Large intestine (tissue), 3 donors: ENCODE measurements at regions not wholly inside any gene's neighbourhood (a gene's known extent, or its start where the extent isn't known, plus 50 kb on each side); places are given as distances from the start of the nearest gene placed in this dataset.
A peak's percentile ranks its signal among the peaks of the same experiment; 100 is the strongest.
"Not testable (repeated sequence)": the region's sequence is repeated elsewhere in the genome, so short reads cannot be mapped to it uniquely, and the experiment has no call there.

Source experiments
- DNase-seq, 2 donors: peaks; one replicate each; pipeline versions ENCODE4 v3.0.0 to v3.0.0-alpha.2; 2013
- H3K27ac ChIP-seq: one replicate; pipeline ENCODE4 v1.5.1; 2013; ENCODE audit warnings: low read length
- H3K27me3 ChIP-seq: 2 replicates; pipeline ENCODE4 v1.6.1; 2013; ENCODE audit warnings: low read length; ENCODE audit not compliant: control insufficient read depth, insufficient read depth
- H3K36me3 ChIP-seq: 2 replicates; pipeline ENCODE4 v1.6.1; 2013; ENCODE audit warnings: low read length; ENCODE audit not compliant: control insufficient read depth, insufficient read depth
- H3K4me1 ChIP-seq: one replicate; pipeline ENCODE4 v1.6.1; 2013; ENCODE audit warnings: low read length; ENCODE audit not compliant: control insufficient read depth, insufficient read depth
- H3K4me3 ChIP-seq: one replicate; pipeline ENCODE4 v1.5.1; 2013; ENCODE audit warnings: low read length
- H3K9me3 ChIP-seq: one replicate; pipeline ENCODE4 v1.6.1; 2013; ENCODE audit warnings: mild to moderate bottlenecking, low read depth, low read length, moderate library complexity; ENCODE audit not compliant: control insufficient read depth
- WGBS: methylation state at CpG from one replicate; pipeline ENCODE4 v1.1.5; 2013; ENCODE audit warnings: low lambda C conversion rate; ENCODE audit not compliant: insufficient coverage; 5-methylcytosine and 5-hydroxymethylcytosine counted together

DNA sequence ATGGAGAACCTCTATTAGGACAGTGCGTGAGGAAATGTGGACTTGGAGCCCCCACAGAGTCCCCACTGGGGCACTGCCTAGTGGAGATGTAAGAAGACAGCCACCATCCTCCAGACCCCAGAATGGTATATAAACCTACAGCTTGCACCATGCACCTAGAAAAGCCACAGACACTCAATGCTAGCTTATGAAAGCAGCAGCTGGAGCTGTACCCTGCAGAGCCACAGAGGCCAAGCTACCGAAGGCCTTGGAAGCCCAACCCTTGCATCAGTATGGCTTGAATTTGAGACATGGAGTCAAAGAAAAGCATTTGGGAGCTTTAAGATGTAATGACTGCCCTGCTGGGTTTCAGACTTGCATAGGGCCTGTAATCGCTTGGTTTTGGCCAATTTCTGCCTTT is 361.3 kb downstream of the ZNF248 start:
- no peak overlapping the region for H3K27ac ChIP-seq
- H3K4me3 ChIP-seq: no peak overlapping the region
- no peaks in the 10 kb centered on the region for H3K9me3 ChIP-seq
- no peak for DNase-seq
- H3K27me3 ChIP-seq: no peaks in the 10 kb centered on the region
- no peaks in the 10 kb centered on the region for H3K36me3 ChIP-seq
- WGBS: 80% methylated on average over 1 of the region's 3 CpGs
- H3K4me1 ChIP-seq: no peaks in the 10 kb centered on the region

DNA sequence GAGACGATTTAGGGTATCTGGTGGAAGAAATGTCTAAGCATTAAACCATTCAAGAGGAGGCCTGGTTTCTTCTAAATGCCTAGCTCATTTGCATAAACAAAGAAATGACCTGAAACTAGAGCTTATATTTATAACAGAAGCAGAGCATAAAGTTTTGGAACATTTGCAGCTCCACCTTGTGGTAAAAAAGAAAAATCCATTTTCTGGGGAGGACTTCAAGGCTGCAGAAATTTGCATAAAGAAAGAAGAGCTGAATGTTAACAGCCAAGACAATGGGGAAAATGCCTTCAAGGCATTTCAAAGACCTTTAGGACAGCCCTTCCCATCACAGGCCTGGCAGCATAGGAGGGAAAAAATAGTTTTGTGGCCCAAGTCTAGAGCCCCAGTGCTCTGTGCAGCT is 362.0 kb downstream of the ZNF248 start:
- no peak overlapping the region for H3K4me3 ChIP-seq
- no peak for DNase-seq
- 86% methylated on average over 1 of the region's 1 CpG for WGBS
- H3K9me3 ChIP-seq: no peaks in the 10 kb centered on the region
- H3K27me3 ChIP-seq: no peaks in the 10 kb centered on the region
- H3K4me1 ChIP-seq: no peaks in the 10 kb centered on the region
- no peaks in the 10 kb centered on the region for H3K36me3 ChIP-seq
- H3K27ac ChIP-seq: no peak overlapping the region

DNA sequence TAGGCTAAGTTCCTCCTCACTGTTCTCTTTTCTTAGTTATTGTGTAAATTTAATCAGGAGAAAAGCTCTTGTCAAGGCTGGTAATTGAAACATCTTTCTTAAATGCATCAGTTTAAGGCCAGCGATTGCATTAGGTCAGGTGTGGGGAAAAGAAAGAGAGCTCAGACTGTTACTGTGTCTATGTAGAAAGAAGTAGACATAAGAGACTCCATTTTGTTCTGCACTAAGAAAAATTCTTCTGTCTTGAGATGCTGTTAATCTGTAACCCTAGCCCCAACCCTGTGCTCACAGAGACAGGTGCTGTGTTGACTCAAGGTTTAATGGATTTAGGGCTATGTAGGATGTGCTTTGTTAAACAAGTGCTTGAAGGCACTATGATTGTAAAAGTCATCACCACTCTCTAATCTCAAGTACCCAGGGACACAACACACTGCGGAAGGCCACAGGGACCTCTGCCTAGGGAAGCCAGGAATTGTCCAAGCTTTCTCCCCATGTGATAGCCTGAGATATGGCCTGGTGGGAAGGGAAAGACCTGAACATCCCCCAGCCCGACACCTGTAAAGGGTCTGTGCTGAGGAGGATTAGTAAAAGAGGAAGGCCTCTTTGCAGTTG is 364.1 kb downstream of the ZNF248 start:
- WGBS: 100% methylated on average over 1 of the region's 3 CpGs
- not testable (repeated sequence) for H3K36me3 ChIP-seq, H3K4me3 ChIP-seq, H3K27me3 ChIP-seq, H3K4me1 ChIP-seq, H3K9me3 ChIP-seq, H3K27ac ChIP-seq
- peak; percentile 1 to 6 for DNase-seq

DNA sequence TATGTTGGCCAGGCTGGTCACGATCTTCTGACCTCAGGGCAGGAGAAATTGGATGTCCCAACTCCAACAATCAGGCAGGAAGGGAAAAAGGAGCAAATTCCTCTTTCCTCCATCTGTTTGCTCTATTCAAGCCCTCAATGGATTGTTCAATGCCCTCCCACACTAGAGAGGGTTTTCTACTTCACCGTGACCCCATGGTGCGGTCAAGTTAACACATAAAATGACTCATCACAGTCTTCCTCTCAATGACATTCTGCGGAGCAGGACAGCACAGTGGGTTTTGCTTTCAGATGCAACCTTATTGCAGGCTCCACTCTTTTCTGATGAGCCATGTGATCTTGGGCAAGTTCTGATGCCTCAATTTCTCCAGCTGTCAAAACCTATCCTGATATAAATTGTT is 364.9 kb downstream of the ANKRD30A start:
- Histone ChIP-seq H3K9me3 (no peaks in the 10 kb centered on the region), H3K4me1 (no peaks in the 10 kb centered on the region), H3K4me3 (no peak overlapping the region), H3K27me3 (no peaks in the 10 kb centered on the region), H3K36me3 (no peaks in the 10 kb centered on the region), H3K27ac (no peak overlapping the region)
- no peak for DNase-seq
- no CpG with 5 or more reads among the region's 4 CpGs for WGBS

DNA sequence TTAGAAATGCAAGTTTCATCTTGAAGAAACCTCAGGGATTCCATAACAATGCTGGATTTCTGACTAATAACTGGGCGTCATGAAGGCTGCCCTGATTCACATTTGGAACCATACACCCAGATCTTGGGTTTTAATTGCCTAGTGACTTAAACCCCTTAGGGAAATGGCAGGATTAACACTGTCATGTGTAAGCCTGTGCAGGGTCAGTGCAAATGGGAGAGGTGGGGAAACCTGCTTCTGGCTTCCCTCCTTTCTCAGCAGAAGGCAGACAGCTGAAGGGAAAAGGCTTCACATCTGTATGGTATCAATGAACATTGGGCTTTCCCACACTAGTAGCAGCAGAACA is 364.2 kb downstream of the ANKRD30A start:
- H3K4me3 ChIP-seq: no peak overlapping the region
- no peak overlapping the region for H3K27ac ChIP-seq
- DNase-seq: no peak
- no peaks in the 10 kb centered on the region for H3K9me3 ChIP-seq
- H3K4me1 ChIP-seq: no peaks in the 10 kb centered on the region
- H3K36me3 ChIP-seq: no peaks in the 10 kb centered on the region
- no peaks in the 10 kb centered on the region for H3K27me3 ChIP-seq
- no CpG with 5 or more reads among the region's 1 CpG for WGBS

DNA sequence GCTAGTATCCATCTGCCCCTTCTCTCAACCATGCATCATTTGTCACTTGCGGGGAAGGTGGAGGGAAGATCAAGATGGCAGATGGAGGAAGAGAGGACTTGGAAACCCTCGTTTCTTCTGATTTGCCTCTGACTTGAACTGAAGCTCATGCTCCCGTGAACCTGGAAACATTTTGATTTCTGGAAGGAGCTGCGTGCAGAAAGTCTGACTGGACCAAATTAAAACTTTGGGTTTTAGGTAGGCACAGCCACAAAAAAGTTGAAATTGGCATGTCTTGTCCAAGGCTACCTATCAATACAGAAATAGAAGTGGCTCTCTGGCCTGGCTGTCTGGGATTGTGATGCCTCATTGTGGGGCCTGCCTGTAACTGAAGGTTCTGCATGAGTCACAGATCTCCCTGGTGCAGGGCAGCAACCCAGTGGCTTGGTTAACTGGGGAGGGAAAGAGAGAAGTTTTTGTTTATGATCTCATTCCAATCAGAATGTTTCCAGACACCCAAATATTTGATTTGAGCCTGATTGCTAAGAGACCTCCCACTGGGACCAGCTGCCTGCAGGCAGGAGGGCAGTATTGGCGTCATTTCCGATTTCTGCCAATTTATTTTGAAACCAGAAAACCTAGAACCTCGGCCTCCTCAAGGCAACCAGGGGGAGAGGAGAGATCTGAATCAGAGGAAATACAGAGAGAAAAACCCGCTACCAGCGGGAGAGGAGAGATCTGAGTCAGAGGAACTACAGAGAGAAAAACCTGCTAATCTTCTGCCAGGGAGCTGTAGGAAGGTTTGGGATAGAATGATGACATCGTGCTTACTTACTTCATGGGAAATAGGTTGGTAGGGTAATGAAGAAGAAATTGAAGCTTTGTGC is 363.6 kb downstream of the ANKRD30A start:
- DNase-seq: no peak
- no CpG with 5 or more reads among the region's 10 CpGs for WGBS
- H3K9me3 ChIP-seq: no peaks in the 10 kb centered on the region
- H3K4me3 ChIP-seq: no peak overlapping the region
- H3K36me3 ChIP-seq: no peaks in the 10 kb centered on the region
- no peaks in the 10 kb centered on the region for H3K4me1 ChIP-seq
- H3K27ac ChIP-seq: no peak overlapping the region
- no peaks in the 10 kb centered on the region for H3K27me3 ChIP-seq

DNA sequence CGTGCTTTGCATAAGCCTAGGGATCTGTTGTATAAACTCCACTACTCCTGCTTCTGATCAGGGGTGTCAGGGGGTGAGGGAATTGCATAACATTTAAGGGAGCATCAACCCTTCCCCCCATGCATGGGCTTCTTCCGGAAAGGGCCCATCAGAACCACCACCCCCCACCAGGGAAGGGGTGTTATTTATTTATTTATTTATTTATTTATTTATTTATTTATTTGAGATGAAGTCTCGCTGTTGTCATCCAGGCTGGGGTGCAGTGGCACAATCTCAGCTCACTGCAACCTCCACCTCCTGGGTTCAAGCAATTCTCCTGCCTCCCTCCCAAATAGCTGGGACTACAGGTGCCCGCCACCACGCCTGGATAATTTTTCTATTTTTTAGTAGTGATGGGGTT is 355.2 kb downstream of the ANKRD30A start:
- DNase-seq, H3K27me3 ChIP-seq: not testable (repeated sequence)
- no CpG with 5 or more reads among the region's 5 CpGs for WGBS

DNA sequence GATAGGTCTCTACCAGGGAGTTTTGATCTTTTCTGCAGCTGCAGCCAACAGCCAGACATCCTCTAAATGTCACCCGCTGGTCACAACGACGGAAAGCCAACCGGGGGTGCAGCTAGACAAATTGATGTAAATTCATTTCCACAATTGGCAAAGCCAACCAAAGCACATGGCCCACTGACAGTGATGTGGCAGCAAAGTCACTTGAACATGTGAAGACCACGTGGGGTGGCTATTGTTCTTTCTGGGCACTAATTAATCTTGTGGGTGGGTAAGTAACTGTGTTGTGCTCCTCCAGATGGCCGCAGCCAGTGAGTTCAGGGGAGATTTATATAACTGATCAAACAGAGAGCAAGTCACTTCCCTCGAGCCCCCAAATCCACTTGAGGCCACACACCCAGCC is 354.1 kb downstream of the ANKRD30A start:
- Histone ChIP-seq H3K9me3 (no peaks in the 10 kb centered on the region), H3K27ac (no peak overlapping the region), H3K4me1 (no peaks in the 10 kb centered on the region), H3K36me3 (no peaks in the 10 kb centered on the region), H3K27me3 (no peaks in the 10 kb centered on the region), H3K4me3 (no peak overlapping the region)
- 40% methylated on average over 1 of the region's 7 CpGs for WGBS
- no peak for DNase-seq

More for the DNA sequence above, 355.2 kb downstream of the ANKRD30A start:
- not testable (repeated sequence) for H3K27ac ChIP-seq, H3K36me3 ChIP-seq, H3K4me1 ChIP-seq, H3K4me3 ChIP-seq, H3K9me3 ChIP-seq

DNA sequence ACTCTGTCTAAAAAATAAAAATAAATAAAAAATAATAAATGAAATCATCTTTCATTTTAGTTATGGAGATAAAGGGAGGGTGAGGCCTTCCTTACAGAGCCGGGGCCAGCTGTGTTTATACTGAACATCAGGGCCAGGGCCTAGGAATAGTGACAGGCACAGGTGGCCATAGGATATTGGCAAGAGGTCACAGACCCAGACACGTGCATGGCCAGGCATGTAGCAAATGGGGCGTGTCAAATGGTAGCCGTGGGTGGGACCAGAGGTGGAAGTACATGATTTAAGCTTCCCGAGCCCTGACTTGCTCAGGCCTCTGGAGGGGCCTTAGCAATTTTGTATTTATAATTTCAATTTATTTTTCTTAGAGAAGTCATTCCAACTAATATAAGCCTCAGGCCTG is 353.0 kb downstream of the ANKRD30A start:
- no peaks in the 10 kb centered on the region for H3K4me1 ChIP-seq
- H3K27ac ChIP-seq: no peak overlapping the region
- no peaks in the 10 kb centered on the region for H3K27me3 ChIP-seq
- no CpG with 5 or more reads among the region's 5 CpGs for WGBS
- H3K4me3 ChIP-seq: no peak overlapping the region
- H3K9me3 ChIP-seq: no peaks in the 10 kb centered on the region
- no peaks in the 10 kb centered on the region for H3K36me3 ChIP-seq
- no peak for DNase-seq

DNA sequence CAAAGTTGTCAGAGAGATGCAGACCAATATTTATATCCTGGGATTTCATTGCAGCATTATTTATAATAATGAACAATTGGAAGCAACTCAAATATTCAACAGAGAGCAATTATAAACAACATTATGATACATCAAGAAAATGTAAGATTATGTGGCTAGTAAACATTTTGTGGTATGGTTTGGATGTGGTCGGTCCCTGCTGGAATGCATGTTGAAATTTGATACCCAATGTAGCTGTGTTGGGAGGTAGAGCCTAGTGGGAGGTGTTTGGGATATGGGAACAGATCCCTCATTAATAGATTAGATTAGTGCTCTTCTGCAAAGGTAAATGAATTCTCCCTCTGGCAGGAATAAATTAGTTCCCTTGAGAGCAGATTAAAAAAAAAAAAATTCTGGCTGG is 350.9 kb downstream of the ANKRD30A start:
- no peaks in the 10 kb centered on the region for H3K4me1 ChIP-seq
- H3K36me3 ChIP-seq: no peaks in the 10 kb centered on the region
- H3K4me3 ChIP-seq: no peak overlapping the region
- WGBS: 40% methylated on average over 1 of the region's 1 CpG
- H3K9me3 ChIP-seq: no peaks in the 10 kb centered on the region
- DNase-seq: no peak
- no peak overlapping the region for H3K27ac ChIP-seq
- H3K27me3 ChIP-seq: no peaks in the 10 kb centered on the region

DNA sequence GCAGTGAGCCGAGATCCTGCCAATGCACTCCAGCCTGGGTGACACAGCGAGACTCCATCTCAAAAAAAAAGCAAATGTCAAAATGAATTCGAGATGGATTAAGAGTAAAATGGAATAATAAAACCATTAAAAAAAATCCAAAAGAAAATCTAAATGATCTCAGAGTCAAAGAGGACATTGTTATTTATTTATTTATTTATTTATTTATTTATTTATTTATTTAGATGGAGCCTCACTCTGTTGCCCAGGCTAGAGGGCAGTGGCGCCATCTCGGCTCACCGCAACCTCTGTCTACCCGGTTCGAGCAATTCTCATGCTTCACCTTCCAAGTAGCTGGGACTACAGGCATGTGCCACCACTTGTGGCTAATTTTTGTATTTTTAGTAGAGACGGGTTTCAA is 349.2 kb downstream of the ANKRD30A start:
- H3K9me3 ChIP-seq: no peaks in the 10 kb centered on the region
- no peak overlapping the region for H3K4me3 ChIP-seq
- WGBS: 83% methylated on average over 1 of the region's 9 CpGs
- H3K4me1 ChIP-seq: no peaks in the 10 kb centered on the region
- H3K27me3 ChIP-seq: no peaks in the 10 kb centered on the region
- no peak overlapping the region for H3K27ac ChIP-seq
- DNase-seq: no peak
- H3K36me3 ChIP-seq: no peaks in the 10 kb centered on the region
